ENCODE measurements at regions not wholly inside any gene's neighbourhood (a gene's known extent, or its start where the extent isn't known, plus 50 kb on each side); places are given as distances from the start of the nearest gene placed in this dataset.

GRCh38 chr1:75668813-75669212 is 55.7 kb upstream of the ACADM start:
- Histone ChIP-seq H3K4me1 (ENCODE audit: control insufficient read depth, insufficient read depth, low read length) (no peaks in the 10 kb centered on the region), H3K27me3 (ENCODE audit: control insufficient read depth, insufficient read depth, low read length) (no peaks in the 10 kb centered on the region), H3K27ac (ENCODE audit: low read length) (no peak overlapping the region), H3K9me3 (ENCODE audit: control insufficient read depth, insufficient read depth, low read depth, low read length) (no peaks in the 10 kb centered on the region), H3K4me3 (ENCODE audit: low read depth in 2 of 2, low read length in 2 of 2) (no peak overlapping the region), H3K36me3 (ENCODE audit: control insufficient read depth, insufficient read depth, low read length) (no peaks in the 10 kb centered on the region)
- in situ Hi-C loops (cut with HindIII; ENCODE audit: low pct_unique_long_range_greater_than_20kb, low sequenced_read_pairs), result no loop called here
- no TSS peak for BruUV-seq (replicated peaks)
- ATAC-seq, result no peak
- TF ChIP-seq, protein P1, sequence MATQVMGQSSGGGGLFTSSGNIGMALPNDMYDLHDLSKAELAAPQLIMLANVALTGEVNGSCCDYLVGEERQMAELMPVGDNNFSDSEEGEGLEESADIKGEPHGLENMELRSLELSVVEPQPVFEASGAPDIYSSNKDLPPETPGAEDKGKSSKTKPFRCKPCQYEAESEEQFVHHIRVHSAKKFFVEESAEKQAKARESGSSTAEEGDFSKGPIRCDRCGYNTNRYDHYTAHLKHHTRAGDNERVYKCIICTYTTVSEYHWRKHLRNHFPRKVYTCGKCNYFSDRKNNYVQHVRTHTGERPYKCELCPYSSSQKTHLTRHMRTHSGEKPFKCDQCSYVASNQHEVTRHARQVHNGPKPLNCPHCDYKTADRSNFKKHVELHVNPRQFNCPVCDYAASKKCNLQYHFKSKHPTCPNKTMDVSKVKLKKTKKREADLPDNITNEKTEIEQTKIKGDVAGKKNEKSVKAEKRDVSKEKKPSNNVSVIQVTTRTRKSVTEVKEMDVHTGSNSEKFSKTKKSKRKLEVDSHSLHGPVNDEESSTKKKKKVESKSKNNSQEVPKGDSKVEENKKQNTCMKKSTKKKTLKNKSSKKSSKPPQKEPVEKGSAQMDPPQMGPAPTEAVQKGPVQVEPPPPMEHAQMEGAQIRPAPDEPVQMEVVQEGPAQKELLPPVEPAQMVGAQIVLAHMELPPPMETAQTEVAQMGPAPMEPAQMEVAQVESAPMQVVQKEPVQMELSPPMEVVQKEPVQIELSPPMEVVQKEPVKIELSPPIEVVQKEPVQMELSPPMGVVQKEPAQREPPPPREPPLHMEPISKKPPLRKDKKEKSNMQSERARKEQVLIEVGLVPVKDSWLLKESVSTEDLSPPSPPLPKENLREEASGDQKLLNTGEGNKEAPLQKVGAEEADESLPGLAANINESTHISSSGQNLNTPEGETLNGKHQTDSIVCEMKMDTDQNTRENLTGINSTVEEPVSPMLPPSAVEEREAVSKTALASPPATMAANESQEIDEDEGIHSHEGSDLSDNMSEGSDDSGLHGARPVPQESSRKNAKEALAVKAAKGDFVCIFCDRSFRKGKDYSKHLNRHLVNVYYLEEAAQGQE (IDR thresholded peaks at IDR 0.05; ENCODE audit: insufficient read depth in 1 of 2, low read depth in 2 of 2, low read length in 1 of 2), result no peak
- no peak for TF ChIP-seq SIN3A (IDR thresholded peaks at IDR 0.05; ENCODE audit: borderline replicate concordance, insufficient read depth, low read depth, low read length)
- TF ChIP-seq TCF7L2 (IDR thresholded peaks at IDR 0.05; ENCODE audit: low read depth, low read length), result no peak
- TF ChIP-seq POLR2AphosphoS5 (IDR thresholded peaks at IDR 0.05; ENCODE audit: low read depth, low read length), result no peak
- TF ChIP-seq, protein P2, sequence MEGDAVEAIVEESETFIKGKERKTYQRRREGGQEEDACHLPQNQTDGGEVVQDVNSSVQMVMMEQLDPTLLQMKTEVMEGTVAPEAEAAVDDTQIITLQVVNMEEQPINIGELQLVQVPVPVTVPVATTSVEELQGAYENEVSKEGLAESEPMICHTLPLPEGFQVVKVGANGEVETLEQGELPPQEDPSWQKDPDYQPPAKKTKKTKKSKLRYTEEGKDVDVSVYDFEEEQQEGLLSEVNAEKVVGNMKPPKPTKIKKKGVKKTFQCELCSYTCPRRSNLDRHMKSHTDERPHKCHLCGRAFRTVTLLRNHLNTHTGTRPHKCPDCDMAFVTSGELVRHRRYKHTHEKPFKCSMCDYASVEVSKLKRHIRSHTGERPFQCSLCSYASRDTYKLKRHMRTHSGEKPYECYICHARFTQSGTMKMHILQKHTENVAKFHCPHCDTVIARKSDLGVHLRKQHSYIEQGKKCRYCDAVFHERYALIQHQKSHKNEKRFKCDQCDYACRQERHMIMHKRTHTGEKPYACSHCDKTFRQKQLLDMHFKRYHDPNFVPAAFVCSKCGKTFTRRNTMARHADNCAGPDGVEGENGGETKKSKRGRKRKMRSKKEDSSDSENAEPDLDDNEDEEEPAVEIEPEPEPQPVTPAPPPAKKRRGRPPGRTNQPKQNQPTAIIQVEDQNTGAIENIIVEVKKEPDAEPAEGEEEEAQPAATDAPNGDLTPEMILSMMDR (IDR thresholded peaks at IDR 0.05), result no peak
- ChIA-PET CTCF (no interaction called here), POLR2A (no interaction called here)
- intact Hi-C loops (cut with micrococcal nuclease; ENCODE audit: unreplicated experiment), result no loop called here
- no peak for DNase-seq (ENCODE audit: low read depth, low spot score)

GRCh38 chr1:75671708-75672107 is 52.8 kb upstream of the ACADM start:
- ChIA-PET CTCF (no interaction called here), POLR2A (no interaction called here)
- no peaks in the 10 kb centered on the region for H3K9me3 ChIP-seq (ENCODE audit: control insufficient read depth, insufficient read depth, low read depth, low read length)
- DNase-seq (ENCODE audit: low read depth, low spot score) (no peak), ATAC-seq (no peak)
- H3K36me3 ChIP-seq (ENCODE audit: control insufficient read depth, insufficient read depth, low read length), result no peaks in the 10 kb centered on the region
- intact Hi-C loops (cut with micrococcal nuclease; ENCODE audit: unreplicated experiment), result no loop called here
- TF ChIP-seq SIN3A (IDR thresholded peaks at IDR 0.05; ENCODE audit: borderline replicate concordance, insufficient read depth, low read depth, low read length), result no peak
- TF ChIP-seq POLR2AphosphoS5 (IDR thresholded peaks at IDR 0.05; ENCODE audit: low read depth, low read length), result no peak
- TF ChIP-seq, protein P1 (IDR thresholded peaks at IDR 0.05; ENCODE audit: insufficient read depth in 1 of 2, low read depth in 2 of 2, low read length in 1 of 2), result no peak
- no peak for TF ChIP-seq TCF7L2 (IDR thresholded peaks at IDR 0.05; ENCODE audit: low read depth, low read length)
- H3K4me1 ChIP-seq (ENCODE audit: control insufficient read depth, insufficient read depth, low read length), result no peaks in the 10 kb centered on the region
- in situ Hi-C loops (cut with HindIII; ENCODE audit: low pct_unique_long_range_greater_than_20kb, low sequenced_read_pairs), result no loop called here
- no peak overlapping the region for H3K4me3 ChIP-seq (ENCODE audit: low read depth in 2 of 2, low read length in 2 of 2)
- no peak overlapping the region for H3K27ac ChIP-seq (ENCODE audit: low read length)
- BruUV-seq (replicated peaks), result no TSS peak
- no peaks in the 10 kb centered on the region for H3K27me3 ChIP-seq (ENCODE audit: control insufficient read depth, insufficient read depth, low read length)
